GM18511 (cell line): ENCODE measurements at regions not wholly inside any gene's neighbourhood (a gene's known extent, or its start where the extent isn't known, plus 50 kb on each side); places are given as distances from the start of the nearest gene placed in this dataset.

Experiments used
- ATAC-seq: cut with Tn5 transposase; IDR thresholded peaks from one replicate; pipeline ENCODE4 v1.9.1; 2021; ENCODE audit warnings: mild to moderate bottlenecking, moderate library complexity; ENCODE audit not compliant: unreplicated experiment

DNA sequence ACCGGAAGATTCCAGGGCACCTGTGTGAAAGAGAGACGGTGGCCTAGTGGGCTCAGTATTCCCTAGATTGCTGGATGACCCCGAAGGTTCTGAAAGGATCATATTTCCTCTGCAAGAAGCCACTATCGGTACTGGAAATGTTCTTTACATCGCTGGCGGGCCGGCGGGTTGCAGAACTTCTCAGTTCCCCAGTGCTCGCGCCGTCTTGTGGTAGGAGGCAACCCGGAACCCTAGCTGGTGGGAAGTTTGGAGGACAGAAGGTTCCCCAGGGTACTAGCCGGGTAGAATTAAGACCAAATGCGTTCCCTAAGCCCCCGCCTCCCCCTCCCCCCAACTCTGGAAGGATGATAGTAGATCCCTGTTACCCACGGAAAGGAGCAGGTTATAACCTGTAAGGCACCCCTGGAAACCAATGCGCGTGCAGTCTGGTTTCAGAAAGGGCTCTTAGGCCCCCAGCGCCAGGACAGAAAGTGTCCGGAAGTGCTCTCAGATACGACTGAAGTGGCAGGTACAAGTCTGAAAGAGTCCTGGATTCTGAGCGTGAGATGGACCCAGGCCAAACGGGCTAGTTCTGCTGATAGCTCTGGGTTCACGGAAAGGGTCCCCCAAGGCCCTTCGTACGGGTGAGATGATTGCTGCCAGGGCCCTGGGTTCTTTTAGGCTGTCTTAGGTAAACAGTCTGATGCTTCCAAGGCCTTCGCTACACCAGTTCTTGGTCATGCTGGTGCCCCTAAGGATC, 61.7 kb upstream of the DCAF8L1 start:
- no peak for ATAC-seq

DNA sequence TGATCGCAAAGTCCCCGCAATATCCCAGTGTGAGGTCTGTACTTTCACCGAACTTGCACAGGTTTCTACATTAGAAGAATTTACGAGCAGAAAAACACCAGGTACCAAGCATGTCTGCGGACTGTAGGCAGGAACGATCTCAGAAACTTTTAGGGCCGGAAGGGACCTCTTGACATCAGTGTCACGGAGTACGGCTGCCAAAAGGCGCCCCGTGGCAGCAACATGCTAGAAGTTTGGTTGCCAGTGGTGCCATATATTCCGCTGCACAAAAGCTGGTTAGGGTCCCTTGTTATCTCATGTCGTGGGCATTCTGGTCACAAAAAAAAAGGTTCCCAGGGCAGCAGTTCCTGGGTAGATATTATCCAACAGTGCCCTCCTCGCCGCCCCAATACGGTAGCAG, 61.0 kb upstream of the DCAF8L1 start:
- no peak for ATAC-seq

DNA sequence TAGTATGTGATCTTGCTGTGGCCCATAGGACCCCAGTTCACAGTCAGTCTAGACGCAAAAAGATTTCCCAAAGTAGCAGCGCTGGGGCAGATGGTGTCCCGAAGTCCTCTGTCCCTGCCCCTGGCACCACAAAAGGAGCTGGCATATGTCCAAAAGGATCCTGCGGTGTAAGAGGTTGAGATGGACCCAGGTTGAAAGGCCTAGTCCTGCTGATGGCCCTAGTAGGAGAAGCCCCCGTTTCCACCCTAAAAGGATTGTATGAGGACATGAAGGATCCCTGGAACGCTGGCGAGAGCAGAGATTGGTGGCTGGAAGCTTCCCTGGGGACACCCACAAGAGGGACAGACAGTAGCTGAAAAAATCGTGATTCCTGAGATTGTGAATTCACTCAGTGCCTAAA, 58.0 kb upstream of the DCAF8L1 start:
- no peak for ATAC-seq
